ENCODE measurements at regions not wholly inside any gene's neighbourhood (a gene's known extent, or its start where the extent isn't known, plus 50 kb on each side); places are given as distances from the start of the nearest gene placed in this dataset.

- Mint-ChIP-seq H3K9me3 (no peaks in the 10 kb centered on the region), H3K27me3 (ENCODE audit: low read depth in 2 of 2) (peaks cover 0 to 3% of the 10 kb centered on the region in 2 donors), H3K4me3 (no peak overlapping the region), H3K27ac (no peak overlapping the region), H3K36me3 (no peaks in the 10 kb centered on the region), H3K4me1 (no peaks in the 10 kb centered on the region)
- ATAC-seq (no peak), DNase-seq (no peak)
- H3K36me3 ChIP-seq (ENCODE audit: control insufficient read depth, insufficient read depth, low read length) = no peaks in the 10 kb centered on the region
- no peak overlapping the region for H3K4me3 ChIP-seq (ENCODE audit: low read length)
- no peaks in the 10 kb centered on the region for H3K4me1 ChIP-seq (ENCODE audit: control insufficient read depth, insufficient read depth, low read length)
- H3K27me3 ChIP-seq (ENCODE audit: control insufficient read depth, insufficient read depth, low read length) = no peaks in the 10 kb centered on the region
- TF ChIP-seq CTCF (IDR thresholded peaks at IDR 0.05) = no peak
- H3K9me3 ChIP-seq (ENCODE audit: control insufficient read depth, insufficient read depth, low read length) = no peaks in the 10 kb centered on the region
- 60% methylated on average over 5 of the region's 5 CpGs for WGBS (ENCODE audit: insufficient coverage)
- H3K27ac ChIP-seq (ENCODE audit: low read length) = no peak overlapping the region
- intact Hi-C loops (cut with micrococcal nuclease) = no loop called here
Measured at GRCh38 chr16:9279291-9280068, 188.0 kb downstream of the HAPSTR1 start.

- Histone ChIP-seq H3K27me3 (ENCODE audit: control insufficient read depth, insufficient read depth, low read length) (no peaks in the 10 kb centered on the region), H3K36me3 (ENCODE audit: control insufficient read depth, insufficient read depth, low read length) (no peaks in the 10 kb centered on the region), H3K4me1 (ENCODE audit: control insufficient read depth, insufficient read depth, low read length) (no peaks in the 10 kb centered on the region), H3K27ac (ENCODE audit: low read length) (no peak overlapping the region), H3K4me3 (ENCODE audit: low read length) (no peak overlapping the region), H3K9me3 (ENCODE audit: control insufficient read depth, insufficient read depth, low read length) (no peaks in the 10 kb centered on the region)
- intact Hi-C loops (cut with micrococcal nuclease) = no loop called here
- no peak overlapping the region for H3K4me3 Mint-ChIP-seq
- H3K27ac Mint-ChIP-seq = no peak overlapping the region
- ATAC-seq (no peak), DNase-seq (no peak)
- no peaks in the 10 kb centered on the region for H3K9me3 Mint-ChIP-seq
- no peaks in the 10 kb centered on the region for H3K36me3 Mint-ChIP-seq
- 100% methylated on average over 1 of the region's 3 CpGs for WGBS (ENCODE audit: insufficient coverage)
- peaks cover 0 to 8% of the 10 kb centered on the region in 2 donors for H3K27me3 Mint-ChIP-seq (ENCODE audit: low read depth in 2 of 2)
- TF ChIP-seq CTCF (IDR thresholded peaks at IDR 0.05) = no peak
- no peaks in the 10 kb centered on the region for H3K4me1 Mint-ChIP-seq
Measured at GRCh38 chr16:9280069-9280466, 188.6 kb downstream of the HAPSTR1 start.

GRCh38 chr16:9286930-9287329, 195.5 kb downstream of the HAPSTR1 start:
- no peak for TF ChIP-seq CTCF (IDR thresholded peaks at IDR 0.05)
- no peak overlapping the region for H3K4me3 Mint-ChIP-seq
- no peak overlapping the region for H3K27ac Mint-ChIP-seq
- no peaks in the 10 kb centered on the region for H3K4me1 Mint-ChIP-seq
- ATAC-seq (no peak), DNase-seq (no peak)
- Histone ChIP-seq H3K4me1 (ENCODE audit: control insufficient read depth, insufficient read depth, low read length) (no peaks in the 10 kb centered on the region), H3K36me3 (ENCODE audit: control insufficient read depth, insufficient read depth, low read length) (no peaks in the 10 kb centered on the region), H3K27ac (ENCODE audit: low read length) (no peak overlapping the region), H3K27me3 (ENCODE audit: control insufficient read depth, insufficient read depth, low read length) (no peaks in the 10 kb centered on the region), H3K9me3 (ENCODE audit: control insufficient read depth, insufficient read depth, low read length) (no peaks in the 10 kb centered on the region), H3K4me3 (ENCODE audit: low read length) (no peak overlapping the region)
- intact Hi-C loops (cut with micrococcal nuclease) = no loop called here
- WGBS (ENCODE audit: insufficient coverage) = 69% methylated on average over 3 of the region's 3 CpGs
- H3K9me3 Mint-ChIP-seq = peaks cover 0 to 6% of the 10 kb centered on the region in 2 donors
- no peaks in the 10 kb centered on the region for H3K36me3 Mint-ChIP-seq
- peaks cover 0 to 7% of the 10 kb centered on the region in 2 donors for H3K27me3 Mint-ChIP-seq (ENCODE audit: low read depth in 2 of 2)

- Mint-ChIP-seq H3K27me3 (ENCODE audit: low read depth in 2 of 2) (peaks cover 0 to 6% of the 10 kb centered on the region in 2 donors), H3K36me3 (no peaks in the 10 kb centered on the region), H3K4me3 (no peak overlapping the region), H3K27ac (no peak overlapping the region), H3K9me3 (no peaks in the 10 kb centered on the region), H3K4me1 (no peaks in the 10 kb centered on the region)
- H3K4me3 ChIP-seq (ENCODE audit: low read length) = no peak overlapping the region
- H3K27ac ChIP-seq (ENCODE audit: low read length) = no peak overlapping the region
- DNase-seq (no peak), ATAC-seq (no peak)
- H3K36me3 ChIP-seq (ENCODE audit: control insufficient read depth, insufficient read depth, low read length) = no peaks in the 10 kb centered on the region
- H3K4me1 ChIP-seq (ENCODE audit: control insufficient read depth, insufficient read depth, low read length) = no peaks in the 10 kb centered on the region
- H3K27me3 ChIP-seq (ENCODE audit: control insufficient read depth, insufficient read depth, low read length) = no peaks in the 10 kb centered on the region
- no peak for TF ChIP-seq CTCF (IDR thresholded peaks at IDR 0.05)
- intact Hi-C loops (cut with micrococcal nuclease) = no loop called here
- no CpG with 5 or more reads among the region's 2 CpGs for WGBS (ENCODE audit: insufficient coverage)
- H3K9me3 ChIP-seq (ENCODE audit: control insufficient read depth, insufficient read depth, low read length) = no peaks in the 10 kb centered on the region
Measured at GRCh38 chr16:9296271-9296590, 204.8 kb downstream of the HAPSTR1 start.
